NCI-H2029 (cell line): ENCODE measurements at regions not wholly inside any gene's neighbourhood (a gene's known extent, or its start where the extent isn't known, plus 50 kb on each side); places are given as distances from the start of the nearest gene placed in this dataset.
"Not testable (repeated sequence)": the region's sequence is repeated elsewhere in the genome, so short reads cannot be mapped to it uniquely, and the experiment has no call there.

Source experiments
- DNase-seq: peaks from one replicate; lab custom pipeline; 2025; lab: John Stamatoyannopoulos, UW

DNA sequence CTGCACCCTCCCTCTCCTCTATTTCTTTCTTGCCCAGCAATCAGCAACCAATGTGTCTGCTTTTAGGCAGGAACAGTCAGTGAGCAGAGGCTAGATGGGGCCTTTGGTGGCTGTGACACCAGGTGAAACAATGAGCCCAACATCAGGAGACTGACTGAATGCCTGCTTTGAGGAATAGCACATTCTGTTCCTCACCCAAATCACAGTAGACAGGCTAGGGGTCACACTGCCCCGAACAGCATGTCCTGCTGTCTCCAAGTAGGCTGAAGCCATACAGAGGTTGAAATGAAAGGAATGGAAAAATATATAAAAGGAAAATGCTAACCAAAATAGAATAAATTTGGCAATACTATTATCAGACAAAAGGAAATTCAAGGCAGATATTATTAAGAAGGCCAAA lies 122.5 kb upstream of the GDNF start:
- no peak for DNase-seq

DNA sequence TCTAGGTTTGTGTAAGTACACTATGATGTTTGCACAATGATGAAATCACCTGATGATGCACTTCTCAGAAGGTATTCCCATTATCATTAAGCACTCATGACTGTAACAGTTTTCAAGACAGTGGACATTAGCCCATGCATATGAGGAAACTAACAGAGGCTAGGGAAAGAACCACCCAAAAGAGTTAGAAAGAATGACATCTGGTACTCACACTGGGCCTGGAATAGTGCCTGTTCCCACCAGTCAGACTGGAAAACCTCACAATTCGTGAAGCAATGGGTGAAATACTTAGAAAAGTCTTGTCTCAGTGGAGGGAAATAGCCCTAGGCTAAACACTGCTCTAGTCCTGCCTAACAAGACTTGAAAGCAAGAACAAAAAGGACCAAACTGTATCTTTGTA lies 117.4 kb upstream of the GDNF start:
- no peak for DNase-seq

- no peak for DNase-seq
Observed at GRCh38 chr5:37955748-37956147, 115.9 kb upstream of the GDNF start.

- DNase-seq: no peak
Observed at GRCh38 chr5:37954561-37954960, 114.7 kb upstream of the GDNF start.

DNA sequence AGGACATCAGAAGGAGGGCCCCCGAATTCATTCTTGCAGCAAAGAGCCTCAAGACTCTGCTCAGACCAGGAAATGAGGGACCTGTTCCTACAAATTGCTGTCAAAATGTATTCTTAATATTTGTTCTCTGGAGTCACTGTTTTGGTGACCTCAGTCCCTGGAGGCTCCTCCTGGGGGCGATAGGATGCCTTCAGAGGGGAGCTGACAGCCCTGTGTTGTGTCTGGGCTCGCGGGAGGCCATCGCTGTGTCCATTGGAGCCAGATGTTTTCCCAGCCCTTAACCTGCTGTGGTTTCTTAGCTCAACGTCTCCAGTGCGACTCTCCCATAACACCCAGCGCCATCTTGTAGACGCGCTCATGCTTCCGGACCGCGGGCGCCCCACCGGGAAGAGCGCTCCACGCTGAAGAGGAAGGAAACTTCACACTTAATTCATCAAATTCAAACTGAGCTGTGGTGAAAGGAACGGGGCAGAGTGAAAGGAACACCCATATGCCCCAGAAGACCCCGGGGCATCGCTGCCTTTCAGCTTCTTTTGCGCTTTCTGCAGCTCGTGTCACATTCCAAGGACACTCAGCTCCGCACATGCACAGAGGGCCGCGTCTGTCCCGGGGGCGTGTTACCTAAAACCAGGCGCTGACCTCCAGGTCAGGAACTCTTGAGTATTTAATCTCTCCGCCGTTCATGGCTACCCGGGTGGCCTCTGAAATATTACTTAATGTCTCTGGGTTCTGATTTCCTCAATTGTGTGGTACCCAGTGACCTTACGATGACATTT lies 112.3 kb upstream of the GDNF start:
- no peak for DNase-seq

DNA sequence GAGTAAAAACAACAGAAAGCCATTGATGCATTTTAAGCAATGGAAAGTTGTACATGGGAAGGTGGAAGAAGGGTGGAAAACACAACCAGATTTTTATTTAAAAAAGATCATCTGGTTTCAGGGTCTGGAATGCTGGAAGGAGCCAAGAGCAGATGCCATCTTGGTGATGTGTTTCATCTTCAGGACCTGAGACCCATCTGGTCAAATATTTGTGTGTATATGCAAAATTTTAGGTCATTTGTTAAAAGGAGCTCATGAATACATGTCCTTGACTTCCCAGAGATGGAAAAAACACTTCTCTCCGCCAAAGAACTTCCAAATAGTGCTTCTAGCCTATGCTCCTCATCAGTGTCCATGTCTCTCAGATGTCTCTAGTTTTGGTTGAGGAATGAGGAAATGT lies 110.6 kb upstream of the GDNF start:
- DNase-seq: no peak

- no peak for DNase-seq
Observed at GRCh38 chr5:37945446-37945845, 105.6 kb upstream of the GDNF start.

DNA sequence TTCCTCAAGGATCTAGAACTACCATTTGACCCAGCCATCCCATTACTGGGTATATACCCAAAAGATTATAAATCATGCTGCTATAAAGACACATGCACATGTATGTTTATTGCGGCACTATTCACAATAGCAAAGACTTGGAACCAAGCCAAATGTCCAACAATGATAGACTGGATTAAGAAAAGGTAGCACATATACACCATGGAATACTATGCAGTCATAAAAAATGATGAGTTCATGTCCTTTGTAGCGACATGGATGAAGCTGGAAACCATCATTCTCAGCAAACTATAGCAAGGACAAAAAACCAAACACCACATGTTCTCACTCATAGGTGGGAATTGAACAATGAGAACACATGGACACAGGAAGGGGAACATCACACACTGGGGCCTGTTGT lies 103.3 kb upstream of the GDNF start:
- not testable (repeated sequence) for DNase-seq

- DNase-seq: no peak
Observed at GRCh38 chr5:37940931-37941623, 101.2 kb upstream of the GDNF start.

GRCh38 chr5:37938861-37939260 lies 99.0 kb upstream of the GDNF start:
- no peak for DNase-seq

DNA sequence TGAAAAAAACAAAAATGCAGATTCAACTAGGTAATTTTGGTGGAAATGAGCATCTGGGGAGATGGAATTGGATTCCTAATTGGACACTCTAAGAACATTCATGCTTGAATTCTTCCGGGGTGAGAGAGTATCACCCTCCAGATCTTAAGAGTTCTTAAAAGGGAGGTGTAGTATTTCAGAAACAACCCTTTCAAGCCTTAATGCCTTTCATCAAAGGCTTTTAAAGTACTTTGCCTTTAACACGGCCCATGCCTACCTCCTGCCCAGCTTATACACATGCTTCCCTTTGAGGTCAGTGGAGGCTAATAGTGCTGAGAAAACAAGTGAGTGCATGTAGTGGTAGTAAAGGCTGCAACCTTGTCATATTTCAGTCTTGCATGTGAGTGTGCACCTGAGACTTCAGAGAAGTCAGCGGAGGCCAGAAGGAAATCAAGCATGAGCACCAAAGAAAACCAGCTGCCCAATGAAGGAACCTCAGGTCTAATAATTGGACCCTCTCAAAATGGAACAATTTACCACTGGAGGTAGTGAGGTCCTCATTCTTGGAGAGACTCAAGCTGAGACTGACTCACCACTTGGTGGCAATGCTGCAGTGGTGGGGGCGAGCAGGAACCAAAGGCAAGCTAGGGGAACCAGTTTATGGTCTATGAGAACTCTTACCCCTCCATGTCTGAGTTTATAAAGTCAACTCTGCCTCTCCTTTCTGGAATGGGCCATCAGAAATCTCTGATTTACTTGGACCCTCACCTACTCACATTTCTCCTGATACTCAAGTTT lies 98.4 kb upstream of the GDNF start:
- no peak for DNase-seq

GRCh38 chr5:37936091-37936490 lies 96.2 kb upstream of the GDNF start:
- no peak for DNase-seq

DNA sequence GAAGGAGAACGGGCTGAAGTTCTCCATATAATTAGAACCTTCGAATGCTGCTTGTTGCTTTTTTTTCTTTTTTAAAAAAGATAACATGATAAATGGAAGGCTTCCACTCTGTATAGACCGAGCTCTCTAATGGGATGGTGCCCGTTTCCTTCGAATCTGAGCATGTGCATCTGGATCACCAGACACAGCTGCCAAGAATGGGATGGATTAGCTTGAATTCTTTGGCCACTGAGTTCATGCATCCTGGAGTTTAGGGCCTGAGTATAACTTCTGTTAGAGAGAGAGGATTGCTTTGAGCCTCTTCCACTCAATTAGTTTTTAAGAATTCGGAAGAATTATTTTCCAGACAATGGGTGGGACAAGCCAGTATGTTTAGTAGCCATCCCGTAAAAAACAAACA lies 93.7 kb upstream of the GDNF start:
- no peak for DNase-seq

DNA sequence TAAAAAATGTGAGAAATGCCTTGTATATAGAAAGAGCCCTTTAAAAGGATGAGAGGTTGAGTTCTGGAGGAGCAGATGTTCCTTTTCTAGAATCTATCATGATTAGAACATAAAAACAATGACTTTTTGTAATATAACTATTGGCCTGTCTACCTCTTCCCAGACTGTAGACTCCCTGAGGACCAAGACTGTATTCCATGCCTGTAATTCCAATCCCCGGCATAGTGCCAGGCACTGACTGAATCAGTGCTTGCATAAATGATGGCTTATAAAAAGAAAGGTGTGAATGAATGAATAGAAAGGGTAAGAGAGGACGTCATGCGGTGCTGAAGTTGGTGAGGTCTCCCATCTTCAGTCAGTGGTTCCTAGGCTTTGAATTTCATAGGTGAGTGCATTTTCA lies 92.6 kb upstream of the GDNF start:
- no peak for DNase-seq

DNA sequence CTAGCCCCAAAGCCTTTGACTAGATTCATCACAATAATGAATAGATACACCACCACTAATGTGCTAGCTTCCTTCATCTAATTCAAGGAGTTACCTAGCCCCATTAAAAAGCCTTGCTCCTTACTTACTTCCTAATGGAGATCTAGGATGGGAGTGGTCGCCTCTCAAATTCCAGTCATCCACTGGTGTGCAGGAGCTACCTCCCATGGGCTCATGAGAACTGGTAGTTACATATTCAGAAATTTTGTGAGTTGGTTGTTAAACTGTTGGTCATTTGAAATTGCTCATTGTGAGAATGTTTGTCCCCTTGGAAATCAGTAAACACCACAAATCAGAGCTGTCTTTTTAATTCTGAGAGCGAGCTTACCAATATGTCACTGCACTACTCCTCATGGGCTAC lies 91.7 kb upstream of the GDNF start:
- DNase-seq: no peak

DNA sequence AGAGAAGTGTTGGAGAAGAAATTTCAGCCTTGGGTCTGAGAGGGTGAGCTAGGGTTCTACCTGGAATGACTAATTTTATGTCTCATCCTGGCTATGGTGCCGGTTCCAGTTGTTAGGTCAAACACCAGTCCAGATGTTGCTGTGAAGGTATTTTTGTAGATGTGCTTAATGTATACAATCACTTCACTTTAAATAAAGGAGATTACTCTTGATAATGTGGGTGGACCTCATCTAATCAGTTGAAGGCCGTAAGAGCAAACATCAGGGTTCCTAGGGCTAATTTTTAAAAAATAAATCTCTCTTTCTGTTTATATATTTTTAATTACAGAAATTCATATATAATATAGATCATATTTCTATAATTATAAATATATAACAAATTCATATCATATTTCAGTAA lies 90.5 kb upstream of the GDNF start:
- DNase-seq: no peak

DNA sequence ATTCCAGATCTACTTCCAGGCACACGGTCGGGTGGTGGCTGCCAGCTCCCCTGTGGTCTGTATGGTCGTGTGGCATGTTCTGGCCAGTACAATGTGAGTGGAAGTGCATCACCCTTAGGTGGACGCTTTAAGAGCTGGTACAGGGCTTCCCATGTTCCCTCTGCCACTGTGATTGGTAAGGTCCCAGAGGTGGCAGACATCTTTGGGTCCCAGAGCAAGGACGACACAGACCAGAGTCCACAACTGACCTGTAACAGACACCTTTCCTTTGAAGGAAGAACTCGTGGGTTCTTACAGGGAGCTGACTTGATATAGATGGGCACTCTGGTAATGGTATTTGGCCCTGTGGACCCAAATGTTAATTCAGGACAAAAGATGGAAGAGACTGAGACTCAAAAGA lies 90.0 kb upstream of the GDNF start:
- no peak for DNase-seq

GRCh38 chr5:37927753-37928152 lies 87.9 kb upstream of the GDNF start:
- not testable (repeated sequence) for DNase-seq

- no peak for DNase-seq
Observed at GRCh38 chr5:37926732-37927131, 86.9 kb upstream of the GDNF start.

DNA sequence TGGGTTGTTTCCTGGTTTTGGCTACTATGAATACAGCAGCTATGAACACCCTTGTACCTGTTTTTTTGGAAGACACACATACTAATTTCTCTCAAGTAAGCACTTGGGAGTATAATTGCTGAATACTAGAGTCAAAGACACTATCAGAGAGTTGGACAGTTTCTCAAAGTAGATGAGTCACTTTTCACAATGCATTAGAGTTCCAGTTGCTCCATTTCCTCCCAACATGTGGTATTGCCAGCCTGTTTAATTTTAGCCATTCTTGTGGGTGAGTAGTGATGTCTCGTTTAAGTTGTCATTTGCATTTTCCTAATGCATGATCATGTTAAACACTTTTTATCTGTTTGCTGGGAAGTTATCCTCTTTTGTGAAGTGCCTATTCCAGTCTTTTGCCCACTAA lies 81.6 kb upstream of the GDNF start:
- DNase-seq: no peak

- no peak for DNase-seq
Observed at GRCh38 chr5:37918424-37918823, 78.6 kb upstream of the GDNF start.

- no peak for DNase-seq
Observed at GRCh38 chr5:37916525-37916924, 76.7 kb upstream of the GDNF start.

- no peak for DNase-seq
Observed at GRCh38 chr5:37915097-37915736, 75.4 kb upstream of the GDNF start.
